Smooth muscle cell (in vitro differentiated cells): ENCODE measurements at regions not wholly inside any gene's neighbourhood (a gene's known extent, or its start where the extent isn't known, plus 50 kb on each side); places are given as distances from the start of the nearest gene placed in this dataset.

Experiments used
- DNase-seq: peaks from one replicate; lab custom pipeline; 2025; ENCODE audit not compliant: unreplicated experiment; lab: John Stamatoyannopoulos, UW
- H2AFZ ChIP-seq: fragments of 200-600 bp; sonication (generic); 2 replicates; pipeline ENCODE4 v1.6.0; 2016; ENCODE audit warnings: antibody characterized with exemption, low read depth, mild to moderate bottlenecking
- H3F3A ChIP-seq: fragments of 200-600 bp; sonication (generic); 2 replicates; pipeline ENCODE4 v1.6.0; 2017; ENCODE audit warnings: antibody characterized with exemption, low read depth
- H3K27ac ChIP-seq: fragments of 200-600 bp; sonication (generic); 2 replicates; pipeline ENCODE4 v1.5.1; 2016; ENCODE audit warnings: low read depth, mild to moderate bottlenecking
- H3K27me3 ChIP-seq: fragments of 200-600 bp; sonication (generic); 2 replicates; pipeline ENCODE4 v1.6.1; 2016; ENCODE audit warnings: low read depth, mild to moderate bottlenecking
- H3K36me3 ChIP-seq: fragments of 200-600 bp; sonication (generic); 2 replicates; pipeline ENCODE4 v1.5.1; 2016; ENCODE audit warnings: low read depth
- H3K4me1 ChIP-seq: fragments of 200-600 bp; sonication (generic); 2 replicates; pipeline ENCODE4 v1.5.1; 2016; ENCODE audit warnings: low read depth
- H3K4me2 ChIP-seq: fragments of 200-600 bp; sonication (generic); 2 replicates; pipeline ENCODE4 v1.6.0; 2016; ENCODE audit warnings: mild to moderate bottlenecking
- H3K4me3 ChIP-seq: fragments of 200-600 bp; sonication (generic); 2 replicates; pipeline ENCODE4 v1.5.1; 2016; ENCODE audit warnings: mild to moderate bottlenecking
- H3K79me2 ChIP-seq: fragments of 200-600 bp; sonication (generic); 2 replicates; pipeline ENCODE4 v1.6.0; 2016; ENCODE audit warnings: low read depth, mild to moderate bottlenecking
- H3K9ac ChIP-seq: fragments of 200-600 bp; sonication (generic); 2 replicates; pipeline ENCODE4 v1.6.0; 2016; ENCODE audit warnings: low read depth
- H3K9me3 ChIP-seq: fragments of 200-600 bp; sonication (generic); replicated peaks from 2 replicates; pipeline ENCODE4 v1.5.1; 2016; ENCODE audit warnings: low read depth
- H4K20me1 ChIP-seq: fragments of 200-600 bp; sonication (generic); 2 replicates; pipeline ENCODE4 v1.6.0; 2016; ENCODE audit warnings: low read depth
- CTCF ChIP-seq: fragments of 200-600 bp; sonication (generic); IDR thresholded peaks from 2 replicates; pipeline ENCODE4 v1.5.1; 2017; ENCODE audit warnings: borderline replicate concordance, mild to moderate bottlenecking, antibody characterized with exemption; ENCODE audit not compliant: insufficient read depth, poor library complexity, severe bottlenecking
- WGBS: methylation state at CpG from one replicate; pipeline ENCODE4 v1.1.7; 2016; ENCODE audit warnings: low lambda C conversion rate; 5-methylcytosine and 5-hydroxymethylcytosine counted together

- Histone ChIP-seq H3K4me2 (no peak overlapping the region), H3K27ac (no peak overlapping the region), H3K27me3 (peaks cover 47% of the 10 kb centered on the region), H3K36me3 (no peaks in the 10 kb centered on the region), H3F3A (no peaks in the 10 kb centered on the region), H2AFZ (no peak overlapping the region), H4K20me1 (no peaks in the 10 kb centered on the region), H3K79me2 (no peaks in the 10 kb centered on the region), H3K9me3 (no peaks in the 10 kb centered on the region), H3K9ac (no peak overlapping the region), H3K4me3 (no peak overlapping the region), H3K4me1 (no peaks in the 10 kb centered on the region)
- DNase-seq = no peak
- 93% methylated on average over 12 of the region's 12 CpGs for WGBS
- TF ChIP-seq CTCF = no peak
Observed at GRCh38 chr13:26952551-26953143, 192.1 kb upstream of the GPR12 start.

GRCh38 chr13:26951581-26952177 lies 191.1 kb upstream of the GPR12 start:
- 77% methylated on average over 12 of the region's 12 CpGs for WGBS
- H3F3A ChIP-seq = no peaks in the 10 kb centered on the region

GRCh38 chr13:26950968-26951367 lies 190.4 kb upstream of the GPR12 start:
- no peak overlapping the region for H3K4me2 ChIP-seq
- TF ChIP-seq CTCF = no peak

More at GRCh38 chr13:26951581-26952177, 191.1 kb upstream of the GPR12 start:
- no peak for DNase-seq
- Histone ChIP-seq H3K4me1 (no peaks in the 10 kb centered on the region), H3K27me3 (peaks cover 38% of the 10 kb centered on the region), H3K36me3 (no peaks in the 10 kb centered on the region), H4K20me1 (no peaks in the 10 kb centered on the region), H3K27ac (no peak overlapping the region), H3K79me2 (no peaks in the 10 kb centered on the region), H3K9ac (no peak overlapping the region), H3K4me3 (no peak overlapping the region), H3K9me3 (no peaks in the 10 kb centered on the region), H3K4me2 (no peak overlapping the region), H2AFZ (no peak overlapping the region)
- TF ChIP-seq CTCF = no peak

GRCh38 chr13:26950546-26950945 lies 190.0 kb upstream of the GPR12 start:
- Histone ChIP-seq H3K9ac (no peak overlapping the region), H3K9me3 (no peaks in the 10 kb centered on the region), H3F3A (no peaks in the 10 kb centered on the region), H3K27ac (no peak overlapping the region), H2AFZ (no peak overlapping the region), H3K4me1 (no peaks in the 10 kb centered on the region), H3K79me2 (no peaks in the 10 kb centered on the region), H3K4me3 (no peak overlapping the region), H4K20me1 (no peaks in the 10 kb centered on the region), H3K27me3 (peaks cover 37% of the 10 kb centered on the region), H3K36me3 (no peaks in the 10 kb centered on the region), H3K4me2 (no peak overlapping the region)
- DNase-seq = no peak
- 85% methylated on average over 10 of the region's 10 CpGs for WGBS
- TF ChIP-seq CTCF = no peak

More at GRCh38 chr13:26950968-26951367, 190.4 kb upstream of the GPR12 start:
- H3K9me3 ChIP-seq = no peaks in the 10 kb centered on the region
- no peak for DNase-seq
- H3K4me1 ChIP-seq = no peaks in the 10 kb centered on the region
- WGBS = 94% methylated on average over 17 of the region's 17 CpGs
- H3K27me3 ChIP-seq = peaks cover 37% of the 10 kb centered on the region
- H3F3A ChIP-seq = no peaks in the 10 kb centered on the region
- no peak overlapping the region for H2AFZ ChIP-seq
- no peaks in the 10 kb centered on the region for H3K79me2 ChIP-seq
- H3K27ac ChIP-seq = no peak overlapping the region
- H3K36me3 ChIP-seq = no peaks in the 10 kb centered on the region
- no peak overlapping the region for H3K4me3 ChIP-seq
- no peaks in the 10 kb centered on the region for H4K20me1 ChIP-seq
- no peak overlapping the region for H3K9ac ChIP-seq
